Upper lobe of left lung (tissue), 6 donors: ENCODE measurements at regions not wholly inside any gene's neighbourhood (a gene's known extent, or its start where the extent isn't known, plus 50 kb on each side); places are given as distances from the start of the nearest gene placed in this dataset.

Source experiments
- ATAC-seq, 2 donors: fragments of 200-7000 bp; cut with Tn5 transposase; one replicate each; pipeline ENCODE4 v1.9.1; 2022; ENCODE audit warnings: mild to moderate bottlenecking in 2 of 2, moderate library complexity in 2 of 2; ENCODE audit not compliant: low FRiP score in 2 of 2
- DNase-seq, 2 donors: peaks; one replicate each; pipeline ENCODE4 v3.0.0-alpha.2; 2019 to 2020
- H3K27ac ChIP-seq, 4 donors: fragments of 200-600 bp; sonication (generic); one replicate each; pipeline ENCODE4 v1.5.1; 2016 to 2019
- H3K27me3 ChIP-seq, 4 donors: fragments of 200-600 bp; sonication (generic); one replicate each; pipeline ENCODE4 v1.5.1; 2017 to 2019
- H3K36me3 ChIP-seq, 4 donors: fragments of 200-600 bp; sonication (generic); one replicate each; pipeline ENCODE4 v1.5.1; 2016 to 2019
- H3K4me1 ChIP-seq, 4 donors: fragments of 200-600 bp; sonication (generic); one replicate each; pipeline ENCODE4 v1.5.1; 2018 to 2019
- H3K4me3 ChIP-seq, 4 donors: fragments of 200-600 bp; sonication (generic); one replicate each; pipeline ENCODE4 v1.5.1; 2017 to 2019; ENCODE audit warnings: mild to moderate bottlenecking in 2 of 4, moderate library complexity in 1 of 4
- H3K9me3 ChIP-seq, 4 donors: fragments of 200-600 bp; sonication (generic); one replicate each; pipeline ENCODE4 v1.5.1; 2018 to 2019
- EP300 ChIP-seq, 4 donors: sonication (generic); formaldehyde crosslinking; IDR thresholded peaks; one replicate each; pipeline ENCODE4 v1.5.1; 2017; ENCODE audit warnings: antibody characterized with exemption in 4 of 4, control low read depth in 2 of 4
- POLR2A ChIP-seq, 4 donors: fragments of 450-650 bp; IDR thresholded peaks; one replicate each; pipeline ENCODE4 v1.5.1; 2016 to 2017; ENCODE audit warnings: antibody characterized with exemption in 4 of 4, mild to moderate bottlenecking in 2 of 4
- POLR2AphosphoS5 ChIP-seq, 2 donors: sonication (generic); formaldehyde crosslinking; IDR thresholded peaks; one replicate each; pipeline ENCODE4 v1.5.1; 2017; ENCODE audit warnings: antibody characterized with exemption in 2 of 2
- WGBS, 2 donors: methylation state at CpG; one replicate each; pipeline ENCODE4 v1.1.5; 2017 to 2018; 5-methylcytosine and 5-hydroxymethylcytosine counted together
- TF ChIP-seq, protein P1 (sequence below), 6 experiments: fragments of 450-650 bp in 4 of 6; fragments of 200-600 bp in 2 of 6; sonication (generic) in 2 of 6; IDR thresholded peaks; one replicate each; pipeline ENCODE4 v1.5.1; 2016 to 2019; ENCODE audit warnings: antibody characterized with exemption in 6 of 6
- donor health status: DM: no; HTN: no; CAD: no; lungs with moderate emphysema.
- donor health status: DM: no; HTN: yes; CAD: no; lungs with severe emphysema.

DNA sequence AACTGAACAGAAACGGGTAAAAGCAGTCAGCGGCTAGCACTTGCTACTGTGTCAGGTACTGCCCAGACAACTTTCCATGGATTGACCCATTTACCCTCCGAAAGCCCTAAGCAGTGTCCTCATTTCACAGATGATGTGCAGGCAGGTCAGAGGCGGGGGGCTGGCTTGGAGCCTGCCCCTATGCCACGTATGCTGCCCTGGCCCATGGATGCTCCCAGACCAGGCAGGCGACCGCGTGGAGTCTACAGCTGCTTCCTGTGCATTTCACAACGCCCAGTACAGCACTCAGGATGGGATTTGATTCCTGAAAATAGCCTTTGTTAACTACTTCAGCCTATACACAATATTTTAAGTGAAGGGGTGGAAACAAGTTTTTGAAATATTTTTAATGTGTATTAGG, 202.9 kb downstream of the NXNL2 start:
- peaks cover 0 to 5% (median 0%) of the 10 kb centered on the region in 4 donors for H3K4me1 ChIP-seq
- no peaks in the 10 kb centered on the region for H3K9me3 ChIP-seq
- TF ChIP-seq POLR2AphosphoS5 (IDR thresholded peaks at IDR 0.05) (no peak), EP300 (IDR thresholded peaks at IDR 0.05) (no peak), POLR2A (IDR thresholded peaks at IDR 0.05) (no peak)
- TF ChIP-seq, protein P1, sequence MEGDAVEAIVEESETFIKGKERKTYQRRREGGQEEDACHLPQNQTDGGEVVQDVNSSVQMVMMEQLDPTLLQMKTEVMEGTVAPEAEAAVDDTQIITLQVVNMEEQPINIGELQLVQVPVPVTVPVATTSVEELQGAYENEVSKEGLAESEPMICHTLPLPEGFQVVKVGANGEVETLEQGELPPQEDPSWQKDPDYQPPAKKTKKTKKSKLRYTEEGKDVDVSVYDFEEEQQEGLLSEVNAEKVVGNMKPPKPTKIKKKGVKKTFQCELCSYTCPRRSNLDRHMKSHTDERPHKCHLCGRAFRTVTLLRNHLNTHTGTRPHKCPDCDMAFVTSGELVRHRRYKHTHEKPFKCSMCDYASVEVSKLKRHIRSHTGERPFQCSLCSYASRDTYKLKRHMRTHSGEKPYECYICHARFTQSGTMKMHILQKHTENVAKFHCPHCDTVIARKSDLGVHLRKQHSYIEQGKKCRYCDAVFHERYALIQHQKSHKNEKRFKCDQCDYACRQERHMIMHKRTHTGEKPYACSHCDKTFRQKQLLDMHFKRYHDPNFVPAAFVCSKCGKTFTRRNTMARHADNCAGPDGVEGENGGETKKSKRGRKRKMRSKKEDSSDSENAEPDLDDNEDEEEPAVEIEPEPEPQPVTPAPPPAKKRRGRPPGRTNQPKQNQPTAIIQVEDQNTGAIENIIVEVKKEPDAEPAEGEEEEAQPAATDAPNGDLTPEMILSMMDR (IDR thresholded peaks at IDR 0.05), result no peak
- H3K27me3 ChIP-seq, result no peaks in the 10 kb centered on the region
- WGBS, 2 donors, result 50 to 51% methylated on average over 7 to 9 of the region's 9 CpGs
- H3K36me3 ChIP-seq, result no peaks in the 10 kb centered on the region
- peak in 1 of 2 donors; percentile 46 for ATAC-seq
- DNase-seq, result peak in 1 of 2 donors; percentile 42
- H3K4me3 ChIP-seq, result no peak overlapping the region
- H3K27ac ChIP-seq, result no peak overlapping the region

DNA sequence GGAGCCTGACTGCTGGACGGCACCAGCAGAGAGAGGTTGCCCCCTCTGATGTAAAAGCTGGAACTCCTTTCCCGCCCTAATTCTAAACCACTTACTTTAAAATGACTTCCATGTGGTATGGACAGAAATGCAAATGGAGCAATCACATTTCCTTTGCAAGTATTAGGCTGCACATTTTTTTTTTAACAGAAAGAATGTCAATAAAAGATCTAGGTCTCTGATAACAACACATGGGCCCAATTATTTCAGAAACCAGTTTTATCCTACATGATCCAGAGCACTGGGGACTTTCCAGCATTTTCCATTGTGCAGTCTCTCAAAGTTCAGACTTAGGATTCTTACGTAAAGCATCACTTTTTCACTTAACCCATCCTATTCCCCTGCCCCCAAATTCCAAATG, 203.7 kb downstream of the NXNL2 start:
- TF ChIP-seq POLR2A (IDR thresholded peaks at IDR 0.05) (no peak), EP300 (IDR thresholded peaks at IDR 0.05) (no peak), POLR2AphosphoS5 (IDR thresholded peaks at IDR 0.05) (no peak)
- TF ChIP-seq, protein P1 (IDR thresholded peaks at IDR 0.05), result no peak
- DNase-seq, result no peak

DNA sequence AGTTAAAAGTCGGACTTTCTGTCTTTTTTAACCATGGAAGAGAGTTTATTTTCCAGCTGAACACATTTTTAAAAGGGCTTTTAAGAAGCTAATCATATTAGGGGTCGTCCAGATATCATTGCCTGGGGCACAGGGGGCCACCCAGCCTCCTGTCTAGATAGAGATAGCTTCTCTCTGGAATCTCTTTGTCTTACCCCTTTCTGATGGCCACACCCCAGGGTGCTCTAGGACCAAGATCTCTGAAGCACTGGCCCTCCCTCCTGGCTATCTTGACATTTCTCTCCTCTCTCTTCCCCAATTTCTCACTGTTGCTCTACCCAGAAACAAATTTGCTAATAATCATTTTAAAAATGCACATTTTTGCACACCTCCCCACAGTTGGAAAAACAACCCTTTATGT, 204.4 kb downstream of the NXNL2 start:
- H3K9me3 ChIP-seq, result no peaks in the 10 kb centered on the region
- TF ChIP-seq, protein P1 (IDR thresholded peaks at IDR 0.05), result no peak
- TF ChIP-seq POLR2A (IDR thresholded peaks at IDR 0.05), result no peak
- no peak for TF ChIP-seq POLR2AphosphoS5 (IDR thresholded peaks at IDR 0.05)
- TF ChIP-seq EP300 (IDR thresholded peaks at IDR 0.05), result no peak
- DNase-seq (no peak), ATAC-seq (no peak)
- WGBS, 2 donors, result 68 to 74% methylated on average over 2 of the region's 2 CpGs
- no peaks in the 10 kb centered on the region for H3K4me1 ChIP-seq
- no peak overlapping the region for H3K4me3 ChIP-seq
- no peaks in the 10 kb centered on the region for H3K27me3 ChIP-seq
- no peaks in the 10 kb centered on the region for H3K36me3 ChIP-seq
- no peak overlapping the region for H3K27ac ChIP-seq

More for the DNA sequence above, 203.7 kb downstream of the NXNL2 start:
- 48 to 78% methylated on average over 3 of the region's 3 CpGs for WGBS, 2 donors
- ATAC-seq, result no peak
- Histone ChIP-seq H3K27me3 (no peaks in the 10 kb centered on the region), H3K36me3 (no peaks in the 10 kb centered on the region), H3K4me1 (peaks cover 0 to under 1% (median 0%) of the 10 kb centered on the region in 4 donors), H3K27ac (no peak overlapping the region), H3K9me3 (no peaks in the 10 kb centered on the region), H3K4me3 (no peak overlapping the region)

DNA sequence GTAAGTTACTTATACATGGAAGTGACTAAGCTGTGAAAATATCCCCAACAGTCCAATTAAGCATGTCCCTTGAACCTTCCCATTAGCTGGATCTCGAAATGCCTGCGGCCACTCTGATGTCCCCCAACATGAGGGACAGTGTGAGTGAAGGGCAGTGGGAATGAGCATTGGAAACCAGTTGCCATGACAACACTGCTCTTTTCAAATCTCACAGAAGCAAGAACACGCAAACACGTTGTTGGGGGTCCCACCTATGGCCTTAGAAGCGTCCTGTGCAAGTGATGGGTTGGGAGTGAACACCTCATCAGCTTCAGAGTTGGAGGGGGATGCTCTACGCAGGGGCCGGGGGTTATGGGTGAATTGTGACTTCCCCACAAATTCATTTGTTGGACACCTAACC, 205.9 kb downstream of the NXNL2 start:
- DNase-seq (no peak), ATAC-seq (no peak)
- TF ChIP-seq POLR2AphosphoS5 (IDR thresholded peaks at IDR 0.05), result no peak
- TF ChIP-seq EP300 (IDR thresholded peaks at IDR 0.05), result no peak
- TF ChIP-seq, protein P1 (IDR thresholded peaks at IDR 0.05), result no peak
- TF ChIP-seq POLR2A (IDR thresholded peaks at IDR 0.05), result no peak
- WGBS, 2 donors, result 73 to 80% methylated on average over 7 of the region's 7 CpGs
- no peaks in the 10 kb centered on the region for H3K9me3 ChIP-seq
- no peak overlapping the region for H3K4me3 ChIP-seq
- H3K27me3 ChIP-seq, result no peaks in the 10 kb centered on the region
- H3K27ac ChIP-seq, result no peak overlapping the region
- peaks cover 0 to 2% (median 0%) of the 10 kb centered on the region in 4 donors for H3K4me1 ChIP-seq
- no peaks in the 10 kb centered on the region for H3K36me3 ChIP-seq

DNA sequence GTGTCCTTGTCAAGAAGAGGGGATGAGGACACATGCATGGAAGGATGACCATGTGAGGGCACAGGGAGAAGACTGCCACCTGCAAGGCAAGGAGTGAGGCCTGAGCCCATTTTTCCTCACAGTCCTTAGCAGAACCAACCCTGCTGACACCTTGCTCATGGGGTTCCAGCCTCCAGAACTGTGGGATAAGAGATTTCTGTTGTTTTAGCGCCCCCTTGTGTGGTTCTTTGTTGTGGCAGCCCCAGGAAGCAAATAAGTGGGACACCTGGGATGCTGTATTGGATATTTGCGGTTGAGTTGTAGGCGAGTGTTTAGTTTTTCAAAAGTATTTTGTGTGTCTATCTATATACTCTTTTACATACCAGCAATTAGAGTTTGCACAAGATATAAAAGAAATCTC, 206.4 kb downstream of the NXNL2 start:
- Histone ChIP-seq H3K4me3 (no peak overlapping the region), H3K9me3 (no peaks in the 10 kb centered on the region), H3K27ac (no peak overlapping the region), H3K27me3 (no peaks in the 10 kb centered on the region), H3K4me1 (peaks cover 0 to 4% (median 0%) of the 10 kb centered on the region in 4 donors), H3K36me3 (no peaks in the 10 kb centered on the region)
- ATAC-seq (no peak), DNase-seq (no peak)
- 64 to 66% methylated on average over 3 of the region's 3 CpGs for WGBS, 2 donors
- TF ChIP-seq, protein P1 (IDR thresholded peaks at IDR 0.05), result peak in 2 of 6 experiments; percentile 8 to 25
- no peak for TF ChIP-seq EP300 (IDR thresholded peaks at IDR 0.05)
